Suprapubic skin (tissue), 4 donors: ENCODE measurements at regions not wholly inside any gene's neighbourhood (a gene's known extent, or its start where the extent isn't known, plus 50 kb on each side); places are given as distances from the start of the nearest gene placed in this dataset.

Experiments
- DNase-seq, 2 donors: peaks; one replicate each; pipeline ENCODE4 v3.0.0-alpha.2; 2019; ENCODE audit warnings: low spot score in 2 of 2
- H3K27ac ChIP-seq: fragments of 200-600 bp; sonication (generic); one replicate; pipeline ENCODE4 v1.5.1; 2019
- H3K27me3 ChIP-seq: fragments of 200-600 bp; sonication (generic); one replicate; pipeline ENCODE4 v1.5.1; 2019
- H3K36me3 ChIP-seq: fragments of 200-600 bp; sonication (generic); one replicate; pipeline ENCODE4 v1.5.1; 2019
- H3K4me1 ChIP-seq: fragments of 200-600 bp; sonication (generic); one replicate; pipeline ENCODE4 v1.5.1; 2019
- H3K4me3 ChIP-seq: fragments of 200-600 bp; sonication (generic); one replicate; pipeline ENCODE4 v1.5.1; 2019; ENCODE audit warnings: mild to moderate bottlenecking
- H3K9me3 ChIP-seq: fragments of 200-600 bp; sonication (generic); one replicate; pipeline ENCODE4 v1.5.1; 2019
- CTCF ChIP-seq, 2 donors: fragments of 200-600 bp in 1 of 2; fragments of 450-650 bp in 1 of 2; sonication (generic) in 1 of 2; IDR thresholded peaks; one replicate each; pipeline ENCODE4 v1.5.1; 2016 to 2019; ENCODE audit warnings: antibody characterized with exemption in 2 of 2, mild to moderate bottlenecking in 1 of 2, moderate library complexity in 1 of 2
- EP300 ChIP-seq: sonication (generic); formaldehyde crosslinking; IDR thresholded peaks from one replicate; pipeline ENCODE4 v1.6.1; 2017; ENCODE audit warnings: antibody characterized with exemption
- POLR2A ChIP-seq, 2 donors: fragments of 450-650 bp; IDR thresholded peaks; one replicate each; pipeline ENCODE4 v1.6.1; 2017; ENCODE audit warnings: antibody characterized with exemption in 2 of 2, mild to moderate bottlenecking in 2 of 2, moderate library complexity in 2 of 2
- POLR2AphosphoS5 ChIP-seq, 3 donors: sonication (generic); formaldehyde crosslinking; IDR thresholded peaks; one replicate each; pipeline ENCODE4 v1.6.1; 2017; ENCODE audit warnings: antibody characterized with exemption in 3 of 3
- WGBS: methylation state at CpG from one replicate; pipeline ENCODE4 v1.1.5; 2018; 5-methylcytosine and 5-hydroxymethylcytosine counted together

DNA sequence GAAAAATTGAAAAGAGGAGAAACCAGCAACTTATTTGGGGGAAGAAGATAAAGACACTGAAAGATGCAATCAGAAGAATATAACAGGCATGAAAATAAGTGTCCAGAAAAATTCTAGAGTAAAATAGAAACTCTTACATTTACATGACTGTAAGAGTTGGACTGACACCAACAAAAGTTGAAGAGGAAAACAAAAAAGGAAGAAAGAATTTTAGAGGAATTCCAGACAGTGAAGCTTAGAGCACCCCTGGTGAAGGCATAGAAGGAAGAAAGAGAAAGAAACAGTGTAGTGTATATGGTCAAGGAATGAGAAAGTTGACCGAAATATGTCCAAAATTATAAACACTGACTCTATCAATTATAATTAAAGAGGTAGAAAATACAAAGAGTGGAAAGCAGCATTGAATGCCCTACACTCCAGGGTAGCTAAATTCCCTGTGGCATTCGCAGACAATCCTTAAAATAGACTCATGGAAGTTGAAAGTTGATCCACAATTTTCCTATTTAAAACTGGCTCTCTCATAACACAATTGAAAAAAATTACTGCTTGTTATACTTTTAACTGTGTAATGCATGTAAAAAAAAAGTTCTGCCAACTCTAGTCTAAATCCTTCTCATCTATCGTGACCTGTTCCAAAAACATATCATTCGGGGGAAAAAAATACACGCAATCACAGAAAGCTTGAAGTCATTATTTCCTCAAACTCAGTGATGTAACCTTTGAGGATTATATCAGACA, 102.6 kb upstream of the ABI3BP start:
- H3K4me1 ChIP-seq = no peaks in the 10 kb centered on the region
- 76% methylated on average over 5 of the region's 5 CpGs for WGBS
- H3K27ac ChIP-seq = no peak overlapping the region
- H3K4me3 ChIP-seq = no peak overlapping the region
- no peak for DNase-seq
- TF ChIP-seq EP300 = no peak
- TF ChIP-seq POLR2A (IDR thresholded peaks at IDR 0.05) = no peak
- no peak for TF ChIP-seq CTCF (IDR thresholded peaks at IDR 0.05)
- no peak for TF ChIP-seq POLR2AphosphoS5 (IDR thresholded peaks at IDR 0.05)
- no peaks in the 10 kb centered on the region for H3K27me3 ChIP-seq
- H3K36me3 ChIP-seq = no peaks in the 10 kb centered on the region
- H3K9me3 ChIP-seq = no peaks in the 10 kb centered on the region

- Histone ChIP-seq H3K4me1 (no peaks in the 10 kb centered on the region), H3K27me3 (no peaks in the 10 kb centered on the region), H3K27ac (no peak overlapping the region), H3K4me3 (no peak overlapping the region), H3K9me3 (no peaks in the 10 kb centered on the region), H3K36me3 (no peaks in the 10 kb centered on the region)
- DNase-seq = no peak
- 81% methylated on average over 3 of the region's 3 CpGs for WGBS
- no peak for TF ChIP-seq POLR2AphosphoS5 (IDR thresholded peaks at IDR 0.05)
- TF ChIP-seq EP300 = no peak
- no peak for TF ChIP-seq CTCF (IDR thresholded peaks at IDR 0.05)
- TF ChIP-seq POLR2A (IDR thresholded peaks at IDR 0.05) = no peak
Observed at GRCh38 chr3:101091489-101091888, 98.3 kb upstream of the ABI3BP start.

DNA sequence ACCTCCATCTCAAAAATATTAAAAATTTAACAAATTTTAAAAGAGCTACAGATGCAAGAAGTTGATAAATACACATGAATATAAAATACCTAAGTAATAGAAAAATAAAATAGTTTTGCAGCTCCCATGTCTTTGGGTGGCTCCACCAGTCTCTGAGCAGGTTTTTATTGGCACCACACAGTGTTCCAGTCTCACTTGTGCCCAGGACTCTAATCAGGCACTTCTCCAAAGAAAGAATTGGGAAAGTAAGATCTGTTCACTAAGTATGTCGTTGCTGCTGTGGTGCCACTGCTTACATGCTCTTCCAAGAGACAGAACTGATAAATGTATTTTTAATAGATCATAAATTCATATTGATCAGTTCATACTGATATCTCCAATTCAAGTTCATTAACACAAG, 92.5 kb upstream of the ABI3BP start:
- DNase-seq = no peak
- H3K9me3 ChIP-seq = no peaks in the 10 kb centered on the region
- 76% methylated on average over 1 of the region's 1 CpG for WGBS

DNA sequence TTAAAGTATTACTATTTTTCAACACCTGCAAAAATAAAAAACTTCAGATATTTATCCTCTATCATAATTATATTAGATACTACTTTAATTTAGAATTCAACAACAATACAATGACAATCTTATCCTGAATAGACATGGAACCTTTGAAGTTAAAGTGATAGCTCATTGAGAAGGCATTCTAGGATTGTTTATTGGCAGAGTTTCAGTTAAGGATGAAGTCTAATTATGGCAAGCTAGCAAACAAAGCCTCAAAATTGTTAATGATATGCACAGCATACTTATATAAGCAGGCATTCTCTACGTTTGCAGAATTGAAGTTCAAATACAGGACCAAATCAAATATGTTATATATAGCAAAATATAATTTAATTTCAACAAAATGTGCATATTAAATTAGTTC, 91.2 kb upstream of the ABI3BP start:
- no peak for DNase-seq
- TF ChIP-seq POLR2A (IDR thresholded peaks at IDR 0.05) (no peak), CTCF (IDR thresholded peaks at IDR 0.05) (no peak), POLR2AphosphoS5 (IDR thresholded peaks at IDR 0.05) (no peak), EP300 (no peak)
- Histone ChIP-seq H3K36me3 (no peaks in the 10 kb centered on the region), H3K4me1 (no peaks in the 10 kb centered on the region), H3K27ac (no peak overlapping the region), H3K27me3 (no peaks in the 10 kb centered on the region), H3K9me3 (no peaks in the 10 kb centered on the region), H3K4me3 (no peak overlapping the region)
- WGBS = 50% methylated on average over 1 of the region's 1 CpG

More for the DNA sequence above, 92.5 kb upstream of the ABI3BP start:
- Histone ChIP-seq H3K4me3 (no peak overlapping the region), H3K4me1 (no peaks in the 10 kb centered on the region), H3K36me3 (no peaks in the 10 kb centered on the region), H3K27me3 (no peaks in the 10 kb centered on the region), H3K27ac (no peak overlapping the region)
- TF ChIP-seq POLR2A (IDR thresholded peaks at IDR 0.05) = no peak
- no peak for TF ChIP-seq CTCF (IDR thresholded peaks at IDR 0.05)
- no peak for TF ChIP-seq POLR2AphosphoS5 (IDR thresholded peaks at IDR 0.05)
- TF ChIP-seq EP300 = no peak

DNA sequence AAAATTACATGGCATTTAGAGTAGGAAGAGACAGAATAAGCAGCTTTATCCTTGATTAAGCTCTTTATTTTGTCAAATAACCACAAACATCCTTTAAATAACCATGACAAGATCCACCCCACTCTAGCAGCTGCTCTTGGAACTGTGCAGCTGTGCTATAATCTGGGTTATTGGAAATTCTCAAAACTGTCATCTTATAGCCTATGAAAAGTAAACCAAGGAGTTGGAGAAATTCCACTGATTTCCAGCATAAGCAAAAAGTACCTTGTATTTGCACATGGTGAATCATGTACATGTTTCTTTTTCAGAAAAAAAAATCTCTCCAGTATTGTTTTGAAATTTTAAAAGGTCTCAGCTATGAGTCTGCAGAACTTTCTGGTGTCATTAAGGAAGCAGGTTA, 88.8 kb upstream of the ABI3BP start:
- no peak for DNase-seq
- Histone ChIP-seq H3K9me3 (no peaks in the 10 kb centered on the region), H3K4me1 (no peaks in the 10 kb centered on the region)

More for the DNA sequence above, 88.8 kb upstream of the ABI3BP start:
- Histone ChIP-seq H3K4me3 (no peak overlapping the region), H3K27me3 (no peaks in the 10 kb centered on the region), H3K36me3 (no peaks in the 10 kb centered on the region), H3K27ac (no peak overlapping the region)
- TF ChIP-seq POLR2A (IDR thresholded peaks at IDR 0.05) (no peak), EP300 (no peak), CTCF (IDR thresholded peaks at IDR 0.05) (no peak), POLR2AphosphoS5 (IDR thresholded peaks at IDR 0.05) (no peak)
